Skeletal muscle cell (primary cell): ENCODE measurements at regions not wholly inside any gene's neighbourhood (a gene's known extent, or its start where the extent isn't known, plus 50 kb on each side); places are given as distances from the start of the nearest gene placed in this dataset.

Source experiments
- DNase-seq: peaks from one replicate; pipeline ENCODE4 v3.0.0-alpha.2; 2010; ENCODE audit warnings: low read depth
- H3K4me3 ChIP-seq: 2 replicates; pipeline ENCODE4 v1.5.1; 2011; ENCODE audit warnings: low read depth, mild to moderate bottlenecking, control low read depth, low read length, moderate library complexity

DNA sequence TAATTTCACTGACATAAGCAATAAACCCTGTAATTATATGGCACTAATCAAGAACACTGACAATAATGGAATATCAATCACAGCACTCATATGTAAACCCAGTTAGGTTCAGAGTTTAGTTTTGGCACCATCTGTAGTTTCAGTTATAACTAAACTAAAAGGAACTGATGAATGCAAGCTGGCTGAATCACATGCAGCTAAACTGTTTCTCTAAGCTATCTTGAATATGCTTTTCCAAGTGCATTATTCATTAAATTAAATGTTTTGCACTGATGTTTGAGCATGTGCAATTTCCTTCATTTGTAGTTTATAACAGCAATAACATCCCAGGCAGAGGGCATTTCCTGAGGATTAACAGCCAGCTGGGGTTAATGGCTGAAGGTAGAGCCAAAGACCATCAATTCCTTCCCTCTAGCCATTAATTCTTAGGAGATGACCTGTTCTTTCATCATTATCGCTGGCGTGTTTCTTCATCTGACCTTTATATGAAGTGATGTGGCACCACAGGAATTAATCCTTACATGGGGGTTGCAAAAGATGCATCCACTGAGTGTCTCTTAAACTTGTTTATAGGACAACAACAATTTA is 562.8 kb upstream of the IGFBP7 start:
- H3K4me3 ChIP-seq: no peak overlapping the region
- no peak for DNase-seq

DNA sequence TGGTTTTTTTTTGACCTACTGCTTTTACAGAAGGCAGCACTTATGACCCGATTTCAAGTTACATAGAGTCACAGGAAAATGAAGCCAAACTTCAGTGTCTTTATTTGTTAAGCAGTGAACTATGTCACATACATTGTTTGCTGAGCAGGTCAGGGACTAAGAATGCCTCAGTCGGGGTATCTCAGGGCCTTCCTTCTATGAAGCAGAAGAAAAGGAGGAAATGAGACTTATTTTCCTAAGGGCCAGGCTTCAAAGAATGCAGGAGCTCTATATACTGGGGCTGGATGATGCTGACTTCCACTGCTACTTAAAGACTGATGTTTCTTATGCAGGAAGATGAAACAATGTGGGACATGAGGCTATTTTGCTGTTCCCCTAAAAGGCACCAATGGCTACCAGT is 558.4 kb upstream of the IGFBP7 start:
- no peak for DNase-seq
- H3K4me3 ChIP-seq: no peak overlapping the region

DNA sequence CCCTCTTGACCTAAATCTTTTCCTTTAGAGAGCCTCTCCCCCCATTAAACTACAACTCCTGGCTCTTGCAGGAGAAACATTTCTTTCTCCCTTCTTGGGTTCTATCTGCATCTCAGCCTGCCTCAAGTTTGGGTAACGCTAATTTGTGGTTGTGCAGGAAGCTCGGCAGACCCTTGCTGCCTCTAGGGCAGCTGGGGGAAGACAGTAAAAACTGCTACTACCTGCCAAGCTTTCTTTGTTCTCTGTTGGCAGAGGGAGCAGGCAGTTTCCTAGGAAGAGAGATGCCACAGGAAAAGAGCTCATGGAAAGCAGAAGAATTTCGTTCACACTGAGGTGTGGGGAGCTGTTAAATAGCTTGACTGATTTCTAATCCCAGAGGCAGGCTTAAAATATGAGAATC is 555.6 kb upstream of the IGFBP7 start:
- no peak overlapping the region for H3K4me3 ChIP-seq
- no peak for DNase-seq

DNA sequence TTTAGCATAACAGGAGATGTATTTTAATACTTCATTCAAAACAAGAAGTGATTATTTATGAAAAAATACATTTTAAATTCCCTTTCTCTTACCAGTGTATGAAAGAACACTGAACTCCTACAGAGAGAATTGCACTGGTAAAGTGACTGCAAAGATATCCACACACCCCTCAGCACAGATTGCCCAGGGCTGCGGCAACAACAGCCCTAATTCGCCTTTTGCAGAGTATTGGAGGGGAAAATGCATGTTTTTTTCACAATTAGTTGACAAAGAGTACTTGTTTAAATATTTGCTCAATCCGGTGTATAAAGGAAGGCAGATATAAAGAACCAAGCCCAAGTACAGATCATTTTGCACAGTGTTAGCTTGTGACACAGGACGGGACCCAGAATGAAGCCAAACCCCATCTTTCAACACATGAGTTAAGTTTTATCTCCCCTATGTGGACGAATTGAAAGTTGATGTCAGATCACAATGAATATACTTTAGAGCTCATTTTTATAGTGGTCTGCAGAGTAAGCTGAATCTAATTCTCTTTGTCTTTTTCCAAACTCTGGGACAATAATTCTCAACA is 551.4 kb upstream of the IGFBP7 start:
- DNase-seq: no peak
- no peak overlapping the region for H3K4me3 ChIP-seq

DNA sequence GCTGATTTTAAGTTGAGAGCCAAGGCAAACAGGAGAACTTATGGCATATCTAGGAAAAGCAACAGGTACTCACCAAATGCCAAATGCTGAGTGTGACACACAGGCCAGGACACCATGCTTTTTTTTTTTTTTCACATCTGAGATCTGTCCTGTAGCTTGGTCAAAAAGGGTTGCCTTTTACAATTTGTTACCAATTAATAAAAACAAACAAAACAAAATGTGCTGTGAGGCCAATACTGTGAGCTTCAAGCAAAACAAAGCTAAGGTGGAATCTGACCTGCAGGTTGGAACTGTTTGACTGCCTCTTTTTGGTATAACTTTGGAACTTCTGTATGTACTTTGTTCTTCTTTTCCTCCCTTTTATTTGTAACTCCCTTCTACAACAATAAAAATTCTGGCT is 548.5 kb upstream of the IGFBP7 start:
- H3K4me3 ChIP-seq: no peak overlapping the region
- no peak for DNase-seq

DNA sequence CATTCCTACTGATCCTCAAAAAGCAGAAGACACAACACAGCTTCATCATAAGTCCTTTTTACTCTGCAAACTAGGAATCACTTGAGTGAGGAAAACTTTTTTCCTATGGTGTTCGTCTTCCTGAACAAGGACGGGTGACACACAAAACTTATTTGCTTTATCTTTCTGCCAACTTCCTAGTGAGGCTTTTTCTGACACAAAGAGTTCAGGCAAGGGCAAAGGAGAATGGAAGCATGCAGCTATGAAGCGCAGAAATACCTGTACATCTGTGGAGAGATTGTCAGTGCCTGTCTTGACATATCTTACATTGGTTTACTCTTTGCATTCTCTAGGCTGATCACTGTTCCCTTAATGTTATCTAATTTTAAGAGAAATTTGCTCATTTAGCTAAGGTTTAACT is 548.0 kb upstream of the IGFBP7 start:
- DNase-seq: no peak
- no peak overlapping the region for H3K4me3 ChIP-seq

DNA sequence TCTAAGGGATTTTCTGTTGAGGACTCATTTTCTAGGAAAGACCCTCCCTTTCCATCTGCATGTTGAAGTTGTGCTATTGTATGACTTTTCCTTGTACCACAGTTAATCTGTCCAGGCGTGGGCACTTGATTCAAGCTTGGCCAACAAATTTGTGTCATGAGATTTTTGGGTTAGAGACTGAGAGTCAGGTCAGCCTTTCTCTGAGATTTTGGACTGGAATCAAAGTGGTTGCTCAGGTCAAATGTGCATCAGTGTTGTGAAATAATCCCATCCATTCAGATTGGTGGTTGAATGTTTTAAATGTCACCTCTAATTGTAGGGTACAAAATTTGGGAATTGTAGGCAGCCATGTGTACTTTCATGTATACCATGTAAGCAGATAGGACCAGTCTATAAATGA is 545.2 kb upstream of the IGFBP7 start:
- H3K4me3 ChIP-seq: no peak overlapping the region
- DNase-seq: no peak

DNA sequence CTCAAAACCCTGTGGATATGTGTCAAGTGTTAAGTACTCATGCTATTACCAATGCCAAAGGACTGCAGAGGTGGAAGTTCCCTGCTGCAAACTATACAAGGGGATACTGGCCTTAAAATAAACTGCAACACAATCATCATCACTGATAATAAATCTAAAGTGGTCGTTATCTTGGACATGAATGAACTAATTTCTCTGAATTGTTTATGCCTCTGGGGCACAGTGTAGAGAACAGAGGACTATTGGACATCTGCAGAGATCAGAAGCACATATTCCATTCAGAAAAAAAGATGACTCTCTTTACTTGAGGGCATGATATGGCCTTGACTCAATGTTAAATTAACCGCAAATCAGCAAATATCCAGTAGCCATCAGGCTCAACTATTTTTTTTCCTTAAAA is 542.6 kb upstream of the IGFBP7 start:
- no peak overlapping the region for H3K4me3 ChIP-seq
- DNase-seq: no peak

DNA sequence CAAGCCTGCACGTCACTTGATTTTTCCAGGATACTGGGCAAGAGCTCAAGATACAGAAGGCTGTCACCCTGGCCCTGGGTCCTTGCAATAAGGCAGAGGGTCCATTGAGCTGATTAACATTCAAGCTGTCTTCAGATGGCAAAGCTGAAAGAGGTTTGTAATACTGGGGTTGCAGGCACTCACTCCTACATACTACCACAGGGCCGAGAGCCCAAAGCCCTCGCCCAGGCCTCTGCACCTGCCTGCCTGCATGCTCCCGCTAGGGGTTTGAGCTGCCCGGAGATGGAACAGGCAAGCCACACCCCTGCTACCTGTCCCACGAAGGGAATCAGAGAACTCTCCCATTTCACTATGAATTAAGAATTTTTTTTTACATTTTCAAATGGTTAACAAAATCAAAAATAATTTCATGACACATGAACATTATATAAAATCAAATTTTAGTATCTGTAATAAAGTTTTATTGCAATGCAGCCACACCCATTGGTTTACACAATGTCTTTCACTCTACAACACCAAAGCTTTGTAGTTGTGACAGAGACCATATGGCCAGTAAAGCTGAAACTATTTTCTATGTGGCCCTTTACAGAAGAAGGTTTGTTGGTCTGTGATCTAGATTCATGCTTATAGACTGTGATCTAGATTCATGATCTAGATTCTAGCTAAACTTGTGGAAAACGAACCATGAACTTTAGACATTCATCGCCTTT is 530.4 kb upstream of the IGFBP7 start:
- no peak for DNase-seq
- no peak overlapping the region for H3K4me3 ChIP-seq

DNA sequence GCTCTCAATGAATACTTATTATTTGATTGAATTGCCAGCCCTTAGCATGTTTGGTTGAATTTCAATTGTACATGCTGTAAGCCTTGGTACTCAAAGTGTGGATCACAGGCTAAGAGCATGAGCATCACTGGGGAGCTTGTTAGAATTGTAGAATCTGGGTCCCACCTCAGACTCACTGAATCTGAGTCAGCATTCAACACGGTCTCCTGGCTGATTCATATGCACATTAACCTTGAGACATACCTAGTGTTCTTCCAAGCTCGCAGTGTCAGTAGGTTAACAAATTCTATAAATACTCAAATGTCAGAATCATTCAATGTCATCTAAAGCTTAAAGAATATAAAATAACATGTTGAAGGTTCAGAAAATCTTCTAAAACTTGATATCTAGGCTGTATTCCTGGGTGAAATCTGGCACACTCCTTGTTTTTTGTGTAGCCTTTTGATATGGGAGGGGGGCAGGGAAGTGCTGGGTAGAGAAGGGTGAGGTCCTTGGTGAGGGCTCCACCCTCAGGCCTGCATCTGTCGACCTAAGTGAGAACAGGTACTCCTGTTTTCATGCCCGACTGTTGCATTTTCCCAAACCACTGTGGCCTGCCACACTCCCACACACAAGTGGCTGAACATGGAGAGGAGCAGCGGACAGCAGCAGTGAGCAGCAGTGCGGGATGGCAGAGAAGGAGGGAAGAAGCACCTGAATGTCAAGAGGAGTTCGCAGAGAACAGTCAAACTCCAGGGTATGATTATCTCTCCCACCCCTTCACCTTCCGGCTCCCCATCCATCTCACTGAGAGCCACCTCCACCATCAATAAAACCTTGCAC is 529.6 kb upstream of the IGFBP7 start:
- DNase-seq: no peak
- no peak overlapping the region for H3K4me3 ChIP-seq

DNA sequence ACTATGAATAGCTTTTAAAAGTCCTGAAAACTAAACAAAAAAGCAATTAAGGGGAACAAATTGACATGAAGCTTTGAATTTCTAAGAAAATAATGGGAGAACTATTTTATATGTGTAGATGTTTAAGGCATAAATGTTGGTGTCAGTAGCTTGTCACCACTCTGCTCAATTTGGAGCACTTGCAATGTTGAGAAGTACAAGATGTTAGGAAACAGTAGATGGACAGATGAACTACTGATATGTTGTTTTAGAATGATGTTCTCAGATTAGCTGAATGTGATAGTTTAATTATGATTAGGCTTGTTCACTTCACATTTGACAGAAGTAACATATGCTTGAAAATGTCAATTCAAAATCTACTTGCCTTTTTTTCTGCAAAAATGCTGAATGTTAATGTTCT is 525.7 kb upstream of the IGFBP7 start:
- no peak for DNase-seq
- H3K4me3 ChIP-seq: no peak overlapping the region

DNA sequence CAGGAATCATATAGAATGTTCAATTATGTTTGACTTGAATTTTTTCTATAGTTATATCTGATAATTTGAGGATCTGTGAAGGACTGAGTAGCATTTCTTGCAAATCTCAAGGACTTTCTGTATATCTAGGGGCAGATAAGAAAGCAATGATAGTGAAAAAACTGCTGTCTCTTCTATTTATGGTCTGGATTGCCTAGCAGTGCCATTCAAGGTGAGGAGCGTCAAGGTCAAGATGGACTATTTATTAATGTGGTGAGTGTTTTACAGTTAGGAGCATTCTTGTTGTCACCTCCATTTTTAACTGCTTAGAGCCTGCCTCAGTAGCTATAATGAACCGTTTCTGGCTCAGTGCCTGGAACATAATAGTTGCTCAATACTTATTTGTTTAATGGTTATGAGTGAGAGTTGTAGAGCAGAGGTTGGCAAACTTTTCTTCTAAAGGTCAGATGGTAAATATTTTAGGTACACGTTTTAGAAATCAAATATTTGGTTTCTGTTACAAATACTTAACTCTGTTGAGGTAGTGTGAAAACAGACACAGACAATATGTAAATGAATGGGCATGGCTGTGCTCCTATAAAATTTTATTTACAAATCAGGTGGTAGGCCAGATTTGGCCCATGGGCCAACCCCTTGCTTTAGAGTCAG is 523.2 kb upstream of the IGFBP7 start:
- no peak for DNase-seq
- no peak overlapping the region for H3K4me3 ChIP-seq

DNA sequence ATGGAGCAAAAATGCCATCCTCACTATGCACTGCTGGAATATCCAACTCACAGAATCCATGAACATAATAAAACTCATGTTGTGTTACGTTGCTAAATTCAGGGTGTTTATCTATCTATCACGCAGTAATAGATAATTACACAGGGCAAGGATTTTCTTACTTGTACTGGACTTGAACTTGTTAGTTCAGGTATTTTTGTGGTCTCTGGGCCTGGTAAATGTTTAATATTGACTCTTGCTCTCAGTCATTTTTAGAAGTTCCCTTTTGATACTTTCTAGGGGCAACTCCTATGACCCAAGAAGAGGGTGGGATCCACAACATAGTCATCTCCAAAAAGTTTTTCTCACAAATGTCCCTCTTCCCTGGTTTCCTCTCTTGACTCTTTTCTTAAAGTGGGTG is 522.4 kb upstream of the IGFBP7 start:
- no peak for DNase-seq

DNA sequence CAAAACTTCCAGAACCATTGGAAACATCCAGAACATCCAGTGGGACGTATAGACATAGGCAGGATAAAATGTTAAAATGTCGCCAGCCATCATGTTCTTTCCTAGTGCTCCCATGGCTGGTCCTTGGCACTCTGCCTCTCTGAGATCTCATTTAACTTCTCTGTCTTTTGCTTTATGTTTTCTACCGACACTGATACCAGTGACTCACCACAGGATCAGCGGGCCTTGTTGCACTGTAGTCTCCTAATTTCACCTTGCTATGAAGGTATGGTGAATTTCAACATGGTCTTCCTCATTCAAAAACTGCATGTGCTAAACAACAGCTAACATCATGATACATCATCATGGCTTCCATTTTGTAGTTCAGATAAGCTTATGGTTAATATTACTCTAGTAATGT is 521.0 kb upstream of the IGFBP7 start:
- no peak overlapping the region for H3K4me3 ChIP-seq
- DNase-seq: no peak

More for the DNA sequence above, 522.4 kb upstream of the IGFBP7 start:
- H3K4me3 ChIP-seq: no peak overlapping the region

DNA sequence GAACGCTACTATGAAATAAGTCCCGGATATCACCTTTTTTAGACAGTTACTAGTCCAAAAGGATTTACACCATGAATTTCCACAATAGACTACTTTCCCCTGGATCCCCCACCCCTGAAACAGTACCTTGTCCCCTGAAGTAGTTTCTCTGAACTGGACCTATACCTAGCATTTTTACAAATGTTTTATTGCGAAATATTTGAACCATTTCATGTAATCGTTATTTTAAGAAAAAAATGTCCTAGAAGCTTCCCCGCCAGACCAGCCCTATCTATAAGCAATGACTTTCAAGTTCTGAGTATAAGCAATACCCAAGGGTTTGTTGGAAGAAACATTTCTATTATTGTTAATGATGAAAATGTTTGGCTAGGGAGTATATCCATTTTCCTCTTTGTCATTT is 517.8 kb upstream of the IGFBP7 start:
- no peak for DNase-seq

DNA sequence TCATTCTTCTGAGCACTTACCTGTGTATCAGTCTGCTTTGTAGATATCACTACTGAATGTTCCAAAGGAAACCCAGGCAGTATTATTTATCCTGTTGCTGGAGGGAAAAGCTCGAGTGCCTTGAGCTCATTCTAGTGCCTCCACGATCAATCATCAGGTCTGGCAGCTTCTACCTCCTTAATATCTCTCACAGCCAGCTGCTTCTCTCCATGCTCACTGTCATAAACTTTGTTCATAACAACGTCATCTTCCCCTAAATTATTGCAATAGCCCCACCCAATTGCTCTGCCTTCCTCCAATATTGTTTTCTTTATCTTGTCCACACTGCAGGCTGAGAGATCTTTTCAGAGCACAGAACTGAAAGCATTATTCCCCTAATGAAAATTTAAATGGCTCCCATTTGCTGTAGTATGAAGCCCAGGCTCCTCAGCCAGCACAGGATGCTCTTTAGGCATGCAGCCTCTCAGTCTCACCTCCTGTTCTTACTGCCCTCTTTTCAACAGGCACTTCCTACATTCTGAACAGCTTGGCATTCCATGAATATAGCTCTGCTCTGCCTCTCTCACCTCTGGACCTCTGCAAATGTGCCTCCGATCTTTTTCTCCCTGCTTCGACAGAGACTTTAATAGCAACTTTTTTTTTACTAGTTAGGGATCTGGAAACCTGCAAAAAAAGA is 504.2 kb upstream of the IGFBP7 start:
- DNase-seq: no peak
- no peak overlapping the region for H3K4me3 ChIP-seq

More for the DNA sequence above, 517.8 kb upstream of the IGFBP7 start:
- no peak overlapping the region for H3K4me3 ChIP-seq

DNA sequence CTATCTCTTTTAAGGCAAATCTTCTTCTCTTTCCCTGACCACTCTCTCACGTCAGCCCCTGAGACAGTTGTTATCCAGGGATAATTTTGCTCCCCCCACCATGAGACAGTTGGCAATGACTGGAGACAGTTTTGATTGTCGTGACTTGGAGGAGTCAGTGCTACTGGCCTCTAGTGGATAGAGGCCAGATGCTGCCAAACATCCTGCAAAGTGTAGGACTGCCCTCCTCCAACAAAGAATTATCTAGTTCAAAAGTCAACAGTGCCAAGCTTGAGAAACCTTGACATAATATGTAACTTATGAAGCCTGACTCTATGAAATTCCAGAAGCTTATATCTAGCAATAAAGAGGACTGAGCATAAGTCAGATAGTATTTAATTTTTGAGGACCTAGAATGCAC is 502.1 kb upstream of the IGFBP7 start:
- H3K4me3 ChIP-seq: no peak overlapping the region
- DNase-seq: no peak

DNA sequence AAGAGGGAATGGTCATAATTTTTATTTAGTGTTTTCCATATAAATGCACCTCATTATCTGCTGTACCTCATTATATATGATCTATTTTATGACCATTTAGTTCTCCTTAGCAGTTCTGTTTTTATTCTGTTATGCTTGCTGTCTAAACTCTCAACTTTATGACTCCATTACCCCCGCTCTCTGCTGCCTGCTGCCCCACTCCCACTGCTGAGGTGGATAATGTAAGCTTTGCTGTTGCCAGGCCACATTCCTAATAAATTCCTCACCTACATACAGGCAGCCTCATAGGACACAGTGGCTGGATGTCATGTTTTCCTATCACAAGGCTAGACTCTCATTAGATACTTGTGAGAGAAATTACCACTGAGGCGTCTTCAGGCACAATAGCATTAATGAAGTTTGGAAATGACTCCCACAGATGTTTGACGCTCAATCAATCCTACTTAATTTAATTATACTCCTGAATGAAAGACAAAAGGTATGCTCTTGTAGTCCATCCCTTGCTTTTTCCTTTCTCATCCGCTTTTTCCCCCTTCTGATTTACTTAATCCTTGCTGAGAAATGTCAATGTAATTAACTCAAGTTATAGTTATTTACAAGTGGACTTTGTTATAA is 497.5 kb upstream of the IGFBP7 start:
- H3K4me3 ChIP-seq: no peak overlapping the region
- no peak for DNase-seq

DNA sequence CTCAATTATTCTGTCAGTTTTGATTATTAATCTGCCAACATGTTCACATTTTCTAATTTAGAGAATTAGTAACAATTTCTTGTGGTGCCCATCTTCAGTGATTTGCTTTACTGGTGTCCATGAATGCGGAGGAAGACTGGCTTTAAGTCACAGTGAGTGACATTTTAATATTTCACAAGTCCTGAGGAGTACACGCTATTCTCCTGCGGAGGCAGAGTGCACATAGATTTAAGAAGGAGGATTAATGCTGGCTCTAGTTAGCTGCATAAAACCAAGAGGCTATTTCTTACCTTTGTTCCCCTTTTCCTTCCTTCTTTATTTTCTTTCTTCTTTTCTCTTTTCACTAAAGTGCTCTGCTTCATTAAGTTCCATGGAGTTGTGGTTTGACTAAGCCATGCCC is 495.2 kb upstream of the IGFBP7 start:
- H3K4me3 ChIP-seq: no peak overlapping the region
- no peak for DNase-seq
